Sigmoid colon (tissue), 6 donors: ENCODE measurements at regions not wholly inside any gene's neighbourhood (a gene's known extent, or its start where the extent isn't known, plus 50 kb on each side); places are given as distances from the start of the nearest gene placed in this dataset.

Source experiments
- DNase-seq: peaks from one replicate; pipeline ENCODE4 v3.0.0-alpha.2; 2019
- H3K27ac ChIP-seq, 4 donors: fragments of 200-600 bp; sonication (generic); one replicate each; pipeline ENCODE4 v1.5.1; 2016 to 2019; ENCODE audit warnings: mild to moderate bottlenecking in 1 of 4
- H3K27me3 ChIP-seq, 3 donors: fragments of 200-600 bp; sonication (generic); one replicate each; pipeline ENCODE4 v1.5.1; 2019; ENCODE audit warnings: mild to moderate bottlenecking in 1 of 3
- H3K36me3 ChIP-seq, 4 donors: fragments of 200-600 bp; sonication (generic); one replicate each; pipeline ENCODE4 v1.5.1; 2016 to 2019
- H3K4me1 ChIP-seq, 4 donors: fragments of 200-600 bp; sonication (generic); one replicate each; pipeline ENCODE4 v1.5.1; 2017 to 2019
- H3K4me3 ChIP-seq, 4 donors: fragments of 200-600 bp; sonication (generic); one replicate each; pipeline ENCODE4 v1.5.1; 2017 to 2019; ENCODE audit warnings: mild to moderate bottlenecking in 2 of 4, moderate library complexity in 1 of 4
- H3K9me3 ChIP-seq, 4 donors: fragments of 200-600 bp in 3 of 4; sonication (generic) in 3 of 4; one replicate each; pipeline versions ENCODE4 v1.5.1 to v1.6.1; 2013 to 2019
- CTCF ChIP-seq, 4 experiments: fragments of 450-650 bp in 3 of 4; fragments of 200-600 bp in 1 of 4; IDR thresholded peaks; one replicate each; pipeline ENCODE4 v1.5.1; 2016 to 2019; ENCODE audit warnings: antibody characterized with exemption in 4 of 4, mild to moderate bottlenecking in 3 of 4, moderate library complexity in 2 of 4
- EP300 ChIP-seq, 4 donors: sonication (generic); formaldehyde crosslinking; IDR thresholded peaks; one replicate each; pipeline ENCODE4 v1.6.1; 2017; ENCODE audit warnings: antibody characterized with exemption in 4 of 4
- POLR2A ChIP-seq, 2 donors: fragments of 450-650 bp; IDR thresholded peaks; one replicate each; pipeline ENCODE4 v1.6.1; 2016; ENCODE audit warnings: antibody characterized with exemption in 2 of 2, mild to moderate bottlenecking in 2 of 2, moderate library complexity in 2 of 2
- POLR2AphosphoS5 ChIP-seq, 4 donors: sonication (generic); formaldehyde crosslinking; IDR thresholded peaks; one replicate each; pipeline ENCODE4 v1.6.1; 2017; ENCODE audit warnings: antibody characterized with exemption in 4 of 4
- WGBS, 2 donors: extraction: QIAGEN DNeasy Blood & Tissue Kit; methylation state at CpG; one replicate each; pipeline ENCODE4 v1.1.7; 2013; 5-methylcytosine and 5-hydroxymethylcytosine counted together
- intact Hi-C: fragments of 100-400 bp; cut with DNase I; formaldehyde crosslinking; loops from one replicate; pipeline ENCODE4 v1.15.1; 2023
- donor health status: healthy with polysubstance abuse.
- donor health status: healthy.

- Histone ChIP-seq H3K4me3 (no peak overlapping the region), H3K36me3 (no peaks in the 10 kb centered on the region), H3K4me1 (peaks cover 0 to 22% (median 8%) of the 10 kb centered on the region in 4 donors), H3K27me3 (no peaks in the 10 kb centered on the region), H3K27ac (no peak overlapping the region), H3K9me3 (no peaks in the 10 kb centered on the region)
- TF ChIP-seq CTCF (IDR thresholded peaks at IDR 0.05): no peak
- no peak for TF ChIP-seq EP300 (IDR thresholded peaks at IDR 0.05)
- TF ChIP-seq POLR2A (IDR thresholded peaks at IDR 0.05): no peak
- no peak for TF ChIP-seq POLR2AphosphoS5 (IDR thresholded peaks at IDR 0.05)
- intact Hi-C loops: no loop called here
- WGBS, 2 donors: 45 to 72% methylated on average over 9 of the region's 9 CpGs
- no peak for DNase-seq
These were observed 256.4 kb downstream of the FAM43A start for GRCh38 chr3:194941956-194942511.

- 90 to 92% methylated on average over 11 of the region's 11 CpGs for WGBS, 2 donors
- TF ChIP-seq POLR2AphosphoS5 (IDR thresholded peaks at IDR 0.05): no peak
- no peak for TF ChIP-seq POLR2A (IDR thresholded peaks at IDR 0.05)
- no peak for TF ChIP-seq CTCF (IDR thresholded peaks at IDR 0.05)
- no peak for TF ChIP-seq EP300 (IDR thresholded peaks at IDR 0.05)
- no peak overlapping the region for H3K27ac ChIP-seq
- H3K9me3 ChIP-seq: peaks cover 0 to 2% (median 0%) of the 10 kb centered on the region in 4 donors
- no peak for DNase-seq
- no peak overlapping the region for H3K4me3 ChIP-seq
- intact Hi-C loops: no loop called here
- H3K4me1 ChIP-seq: peaks cover 0 to 7% (median 2%) of the 10 kb centered on the region in 4 donors
- no peaks in the 10 kb centered on the region for H3K36me3 ChIP-seq
- H3K27me3 ChIP-seq: no peaks in the 10 kb centered on the region
These were observed 258.8 kb downstream of the FAM43A start for GRCh38 chr3:194944526-194944925.

GRCh38 chr3:194945508-194945907 is 259.8 kb downstream of the FAM43A start:
- no peaks in the 10 kb centered on the region for H3K4me1 ChIP-seq
- TF ChIP-seq EP300 (IDR thresholded peaks at IDR 0.05) (no peak), POLR2A (IDR thresholded peaks at IDR 0.05) (no peak), POLR2AphosphoS5 (IDR thresholded peaks at IDR 0.05) (no peak), CTCF (IDR thresholded peaks at IDR 0.05) (no peak)
- no peak for DNase-seq
- WGBS, 2 donors: 85 to 94% methylated on average over 13 of the region's 13 CpGs
- intact Hi-C loops: no loop called here
- no peaks in the 10 kb centered on the region for H3K36me3 ChIP-seq
- no peak overlapping the region for H3K27ac ChIP-seq
- no peak overlapping the region for H3K4me3 ChIP-seq
- H3K9me3 ChIP-seq: peaks cover 0 to 3% (median 0%) of the 10 kb centered on the region in 4 donors
- no peaks in the 10 kb centered on the region for H3K27me3 ChIP-seq

- intact Hi-C loops: no loop called here
- H3K4me1 ChIP-seq: no peaks in the 10 kb centered on the region
- TF ChIP-seq CTCF (IDR thresholded peaks at IDR 0.05) (no peak), POLR2AphosphoS5 (IDR thresholded peaks at IDR 0.05) (no peak), POLR2A (IDR thresholded peaks at IDR 0.05) (no peak), EP300 (IDR thresholded peaks at IDR 0.05) (no peak)
- no peak overlapping the region for H3K27ac ChIP-seq
- WGBS, 2 donors: 86 to 92% methylated on average over 9 of the region's 9 CpGs
- H3K36me3 ChIP-seq: no peaks in the 10 kb centered on the region
- no peak overlapping the region for H3K4me3 ChIP-seq
- no peaks in the 10 kb centered on the region for H3K27me3 ChIP-seq
- peaks cover 0 to 3% (median 0%) of the 10 kb centered on the region in 4 donors for H3K9me3 ChIP-seq
- no peak for DNase-seq
These were observed 260.4 kb downstream of the FAM43A start for GRCh38 chr3:194946091-194946490.

- Histone ChIP-seq H3K9me3 (peaks cover 0 to 3% (median 0%) of the 10 kb centered on the region in 4 donors), H3K27me3 (no peaks in the 10 kb centered on the region), H3K4me1 (peaks cover 0 to 7% (median 2%) of the 10 kb centered on the region in 4 donors), H3K4me3 (no peak overlapping the region), H3K27ac (no peak overlapping the region), H3K36me3 (no peaks in the 10 kb centered on the region)
- DNase-seq: no peak
- intact Hi-C loops: no loop called here
- TF ChIP-seq CTCF (IDR thresholded peaks at IDR 0.05): no peak
- TF ChIP-seq POLR2A (IDR thresholded peaks at IDR 0.05): no peak
- TF ChIP-seq POLR2AphosphoS5 (IDR thresholded peaks at IDR 0.05): no peak
- no peak for TF ChIP-seq EP300 (IDR thresholded peaks at IDR 0.05)
- WGBS, 2 donors: 64 to 95% methylated on average over 3 of the region's 3 CpGs
These were observed 263.9 kb downstream of the FAM43A start for GRCh38 chr3:194949592-194949991.
